Mammary epithelial cell (primary cell): ENCODE measurements at regions not wholly inside any gene's neighbourhood (a gene's known extent, or its start where the extent isn't known, plus 50 kb on each side); places are given as distances from the start of the nearest gene placed in this dataset.

Experiments
- EZH2 ChIP-seq: IDR thresholded peaks from 2 replicates; pipeline ENCODE4 v1.6.1; 2012; ENCODE audit warnings: low read length, inconsistent platforms, borderline replicate concordance
- TF ChIP-seq, protein P1 (sequence below), 2 donors: IDR thresholded peaks in 1 of 2; conservative IDR thresholded peaks in 1 of 2; 2 replicates each; pipeline ENCODE4 v1.5.1; 2011 to 2012; ENCODE audit warnings: inconsistent platforms in 2 of 2, low read length in 2 of 2, mild to moderate bottlenecking in 2 of 2, control low read depth in 1 of 2, low read depth in 1 of 2; ENCODE audit not compliant: insufficient read depth in 1 of 2; ENCODE audit errors: extremely low read depth in 1 of 2

DNA sequence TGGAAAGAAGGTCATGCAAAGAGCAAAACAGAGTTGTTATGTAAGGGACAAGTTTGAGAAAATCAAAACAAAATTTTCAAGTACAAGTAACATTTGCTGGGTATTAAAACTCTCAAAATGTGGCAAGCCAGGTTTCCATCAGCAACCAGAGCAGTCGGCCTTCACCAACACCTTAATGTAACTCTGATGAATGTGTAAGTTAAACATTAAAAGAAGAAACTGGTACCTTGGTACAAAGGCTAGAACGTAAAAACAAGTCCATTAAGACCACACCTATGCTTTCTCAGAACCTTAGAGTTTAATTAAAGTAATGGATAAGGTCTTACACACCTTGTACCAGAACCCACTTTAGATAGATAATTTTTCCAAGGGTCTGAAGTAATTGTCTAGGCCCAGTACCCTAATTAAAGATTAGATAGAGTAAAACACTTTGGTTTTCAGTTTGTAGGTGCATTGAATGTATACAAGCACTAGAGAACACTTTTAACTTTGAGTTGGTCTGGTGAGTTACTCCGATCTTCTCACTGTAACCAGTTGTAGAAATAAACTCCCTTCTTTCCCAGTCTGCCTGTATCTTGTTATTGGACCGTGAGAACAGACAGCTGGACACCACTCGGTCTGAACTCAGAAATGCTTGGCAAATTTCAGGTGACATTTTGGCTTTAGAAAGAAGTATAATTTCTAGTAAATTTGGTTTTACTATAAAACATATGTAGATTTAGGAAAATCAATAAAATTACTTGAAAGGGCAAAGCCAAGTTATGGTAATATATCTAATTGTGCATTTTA is 319.4 kb downstream of the HTR1B start:
- TF ChIP-seq, protein P1, sequence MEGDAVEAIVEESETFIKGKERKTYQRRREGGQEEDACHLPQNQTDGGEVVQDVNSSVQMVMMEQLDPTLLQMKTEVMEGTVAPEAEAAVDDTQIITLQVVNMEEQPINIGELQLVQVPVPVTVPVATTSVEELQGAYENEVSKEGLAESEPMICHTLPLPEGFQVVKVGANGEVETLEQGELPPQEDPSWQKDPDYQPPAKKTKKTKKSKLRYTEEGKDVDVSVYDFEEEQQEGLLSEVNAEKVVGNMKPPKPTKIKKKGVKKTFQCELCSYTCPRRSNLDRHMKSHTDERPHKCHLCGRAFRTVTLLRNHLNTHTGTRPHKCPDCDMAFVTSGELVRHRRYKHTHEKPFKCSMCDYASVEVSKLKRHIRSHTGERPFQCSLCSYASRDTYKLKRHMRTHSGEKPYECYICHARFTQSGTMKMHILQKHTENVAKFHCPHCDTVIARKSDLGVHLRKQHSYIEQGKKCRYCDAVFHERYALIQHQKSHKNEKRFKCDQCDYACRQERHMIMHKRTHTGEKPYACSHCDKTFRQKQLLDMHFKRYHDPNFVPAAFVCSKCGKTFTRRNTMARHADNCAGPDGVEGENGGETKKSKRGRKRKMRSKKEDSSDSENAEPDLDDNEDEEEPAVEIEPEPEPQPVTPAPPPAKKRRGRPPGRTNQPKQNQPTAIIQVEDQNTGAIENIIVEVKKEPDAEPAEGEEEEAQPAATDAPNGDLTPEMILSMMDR (conservative IDR thresholded peaks at IDR 0.05 in 1 of 2, IDR thresholded peaks at IDR 0.05 in 1 of 2; ENCODE audit: extremely low read depth in 1 of 2, insufficient read depth in 1 of 2, low read depth in 1 of 2, low read length in 2 of 2), result no peak
- no peak for TF ChIP-seq EZH2
